Spinal cord (tissue), 9 donors: ENCODE measurements at regions not wholly inside any gene's neighbourhood (a gene's known extent, or its start where the extent isn't known, plus 50 kb on each side); places are given as distances from the start of the nearest gene placed in this dataset.
A peak's percentile ranks its signal among the peaks of the same experiment; 100 is the strongest.

Source experiments
- DNase-seq, 6 donors: peaks; one replicate each; pipeline versions ENCODE4 v3.0.0 to v3.0.0-alpha.2; 2013 to 2015; ENCODE audit warnings: low spot score in 6 of 6, low read depth in 4 of 6
- H3K27ac ChIP-seq: one replicate; pipeline ENCODE4 v1.5.1; 2013; ENCODE audit warnings: low read depth, low read length, control low read depth
- H3K27me3 ChIP-seq: one replicate; pipeline ENCODE4 v1.6.1; 2013; ENCODE audit warnings: low read length; ENCODE audit not compliant: control insufficient read depth, insufficient read depth
- H3K36me3 ChIP-seq: one replicate; pipeline ENCODE4 v1.6.1; 2013; ENCODE audit warnings: low read length; ENCODE audit not compliant: control insufficient read depth, insufficient read depth
- H3K4me1 ChIP-seq: one replicate; pipeline ENCODE4 v1.6.1; 2013; ENCODE audit warnings: low read length; ENCODE audit not compliant: control insufficient read depth, insufficient read depth
- H3K4me3 ChIP-seq: one replicate; pipeline ENCODE4 v1.5.1; 2013; ENCODE audit warnings: low read depth, low read length, control low read depth
- H3K9me3 ChIP-seq: one replicate; pipeline ENCODE4 v1.6.1; 2013; ENCODE audit warnings: low read length; ENCODE audit not compliant: control insufficient read depth, insufficient read depth
- WGBS: methylation state at CpG from one replicate; pipeline ENCODE4 v1.1.5; 2013; ENCODE audit warnings: missing lambda C conversion rate; ENCODE audit not compliant: insufficient coverage; 5-methylcytosine and 5-hydroxymethylcytosine counted together
- donor health status: healthy.

DNA sequence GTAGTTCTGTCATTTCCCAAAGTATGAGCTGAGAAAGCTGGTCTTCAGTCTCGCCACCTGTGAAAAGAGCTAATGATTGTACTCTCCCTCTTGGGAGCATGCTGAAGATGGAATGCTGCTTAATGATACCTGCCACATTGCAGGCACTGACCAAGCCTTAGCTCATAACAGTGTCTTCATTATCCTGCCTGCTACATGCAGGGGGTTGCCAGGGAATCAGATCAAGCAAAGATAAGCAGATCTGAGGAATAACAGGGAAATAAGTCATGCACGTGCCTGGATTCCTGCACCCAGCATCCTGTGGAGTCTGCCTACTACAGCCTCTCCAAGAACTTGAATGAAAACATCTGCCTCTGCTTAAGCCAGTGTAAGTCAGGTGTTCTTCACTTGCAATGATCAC lies 667.3 kb downstream of the NPHP4 start:
- WGBS, result 51% methylated on average over 2 of the region's 2 CpGs
- H3K27ac ChIP-seq, result no peak overlapping the region
- no peak for DNase-seq
- no peaks in the 10 kb centered on the region for H3K4me1 ChIP-seq
- no peaks in the 10 kb centered on the region for H3K36me3 ChIP-seq
- no peaks in the 10 kb centered on the region for H3K27me3 ChIP-seq
- no peaks in the 10 kb centered on the region for H3K9me3 ChIP-seq
- H3K4me3 ChIP-seq, result no peak overlapping the region

DNA sequence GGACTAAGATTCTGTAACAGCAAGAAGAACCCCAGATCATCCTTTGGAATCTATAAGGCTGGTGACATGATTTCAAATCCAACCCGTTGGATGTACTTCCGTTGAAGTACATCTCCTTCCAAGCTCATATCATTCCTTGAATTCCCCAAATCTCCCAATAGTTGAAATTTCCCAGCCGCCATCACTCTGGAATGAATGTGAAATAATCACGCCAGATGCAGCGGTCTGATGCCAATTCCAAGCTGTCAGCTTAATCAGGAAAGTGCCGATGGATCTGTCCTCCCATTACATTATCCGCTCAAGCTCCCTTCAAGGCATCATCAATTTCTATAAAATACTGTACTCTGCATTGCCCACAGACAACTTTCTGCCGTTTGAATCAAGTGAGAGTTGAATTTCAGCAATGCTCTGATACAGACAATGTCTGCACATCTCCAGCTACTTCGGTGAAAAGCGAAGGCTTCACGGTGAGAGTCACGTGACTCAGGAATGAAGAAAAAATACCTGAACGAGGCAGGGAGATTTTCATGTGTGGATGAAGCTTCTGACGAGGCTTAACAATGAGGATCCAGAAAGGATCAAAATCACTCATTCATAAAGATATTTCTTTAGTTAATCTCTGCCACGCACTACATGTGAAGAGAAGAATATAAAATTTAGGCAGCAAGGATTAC lies 663.9 kb downstream of the AJAP1 start:
- Histone ChIP-seq H3K4me3 (no peak overlapping the region), H3K9me3 (no peaks in the 10 kb centered on the region), H3K36me3 (no peaks in the 10 kb centered on the region), H3K4me1 (no peaks in the 10 kb centered on the region), H3K27ac (no peak overlapping the region), H3K27me3 (no peaks in the 10 kb centered on the region)
- WGBS, result 73% methylated on average over 7 of the region's 15 CpGs
- DNase-seq, result peak in 2 of 6 donors; percentile 24 to 77

DNA sequence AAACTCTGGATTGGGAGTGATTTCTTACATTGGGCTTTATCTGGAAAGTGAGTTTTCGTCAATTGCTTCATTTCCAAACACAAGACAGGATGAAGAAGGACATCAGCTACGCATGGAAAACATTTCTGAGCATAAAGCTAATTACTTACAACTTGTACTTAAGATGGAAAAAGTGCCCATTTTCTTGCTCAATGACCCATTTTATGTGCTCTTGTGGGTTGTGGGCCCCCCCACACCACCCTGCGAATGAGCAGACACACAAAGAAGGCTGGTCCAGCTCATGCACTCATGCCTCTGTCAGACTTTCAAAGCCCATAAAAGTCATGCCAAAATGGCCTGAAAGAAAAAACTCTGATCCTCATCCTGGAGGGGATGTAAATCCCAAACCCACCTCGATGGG lies 663.0 kb downstream of the AJAP1 start:
- no peak overlapping the region for H3K27ac ChIP-seq
- no peaks in the 10 kb centered on the region for H3K27me3 ChIP-seq
- no peak overlapping the region for H3K4me3 ChIP-seq
- H3K36me3 ChIP-seq, result no peaks in the 10 kb centered on the region
- H3K4me1 ChIP-seq, result peaks cover 6% of the 10 kb centered on the region
- peak in 1 of 6 donors; percentile 71 for DNase-seq
- WGBS, result 67% methylated on average over 1 of the region's 4 CpGs
- no peaks in the 10 kb centered on the region for H3K9me3 ChIP-seq

DNA sequence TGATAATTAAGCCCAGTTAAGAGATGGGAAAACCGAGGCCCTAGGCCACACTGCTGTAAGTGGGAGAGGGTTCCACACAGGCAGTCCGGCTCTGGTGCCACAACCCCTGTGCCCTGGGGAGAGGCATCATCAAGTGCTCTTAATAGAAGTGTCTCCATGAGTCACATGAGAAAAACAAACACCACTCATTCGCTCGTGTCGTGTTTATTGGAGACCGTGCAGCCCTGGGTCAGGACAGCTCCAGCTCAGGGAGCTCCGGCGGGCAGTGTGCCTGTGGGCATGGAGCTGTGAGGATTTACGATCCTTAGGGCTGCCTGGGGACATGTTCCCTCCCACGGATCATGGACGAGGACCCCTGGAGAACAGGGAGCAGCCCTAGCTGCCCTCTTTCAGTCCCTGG lies 658.5 kb downstream of the AJAP1 start:
- Histone ChIP-seq H3K27ac (no peak overlapping the region), H3K4me3 (no peak overlapping the region), H3K36me3 (no peaks in the 10 kb centered on the region), H3K9me3 (no peaks in the 10 kb centered on the region), H3K4me1 (peaks cover 20% of the 10 kb centered on the region), H3K27me3 (no peaks in the 10 kb centered on the region)
- DNase-seq, result no peak
- WGBS, result 59% methylated on average over 11 of the region's 11 CpGs

DNA sequence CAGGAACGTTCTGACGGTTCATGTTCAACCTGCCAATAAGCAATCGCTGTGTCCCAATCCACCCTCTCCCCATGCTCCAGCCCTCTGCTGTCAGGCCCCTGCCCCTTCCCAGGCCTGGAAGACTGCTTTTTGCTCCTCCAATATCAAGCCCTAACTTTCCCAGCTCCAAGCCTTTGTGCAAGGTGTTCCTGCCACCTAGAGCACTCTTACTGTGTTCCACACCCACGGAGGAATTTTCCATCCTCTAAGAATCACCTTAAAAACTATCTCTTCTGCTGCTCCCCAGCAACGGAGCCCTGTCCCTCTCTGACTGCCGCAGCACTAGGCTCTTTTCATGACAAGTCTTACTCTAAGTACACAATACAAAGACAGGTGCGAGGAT lies 657.9 kb downstream of the AJAP1 start:
- no peaks in the 10 kb centered on the region for H3K27me3 ChIP-seq
- H3K4me3 ChIP-seq, result no peak overlapping the region
- no peak overlapping the region for H3K27ac ChIP-seq
- H3K9me3 ChIP-seq, result no peaks in the 10 kb centered on the region
- H3K36me3 ChIP-seq, result no peaks in the 10 kb centered on the region
- DNase-seq, result peak in 1 of 6 donors; percentile 55
- whole genome bisulfite sequencing, result 62% methylated on average over 5 of the region's 7 CpGs
- H3K4me1 ChIP-seq, result peaks cover 20% of the 10 kb centered on the region

DNA sequence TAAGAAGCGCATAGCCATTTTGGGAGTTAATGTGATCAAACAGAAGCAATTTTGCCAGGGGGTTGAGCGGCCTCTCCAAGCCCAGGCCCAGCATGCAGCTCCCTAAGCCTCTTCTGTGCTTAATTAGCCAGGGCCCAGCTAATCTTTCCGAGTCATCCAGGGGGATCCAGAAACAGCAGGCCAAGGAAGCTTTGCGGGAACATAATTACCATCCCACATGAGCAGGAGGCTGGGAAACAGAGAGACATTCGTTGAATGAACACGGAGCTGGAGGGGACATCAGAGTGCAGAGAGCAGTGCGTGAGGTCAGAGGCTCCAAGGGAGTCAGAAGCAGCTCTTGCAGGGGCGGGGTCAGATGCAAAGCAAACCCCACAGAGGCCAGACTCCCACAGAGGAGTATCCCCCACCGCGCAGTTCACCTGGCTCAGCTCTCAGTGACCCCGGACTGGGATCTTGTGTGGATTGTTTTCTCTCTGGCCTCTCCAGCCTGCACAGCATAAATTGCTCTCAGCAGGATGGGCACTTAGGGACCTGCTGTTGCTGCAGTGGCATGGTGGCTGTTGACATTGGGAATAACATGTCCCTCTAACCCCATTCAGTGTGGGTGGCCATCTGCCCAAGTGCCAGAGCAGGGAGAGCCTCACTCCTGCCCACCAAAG lies 657.4 kb downstream of the AJAP1 start:
- DNase-seq, result peak in 2 of 6 donors; percentile 18 to 89
- WGBS, result 26% methylated on average over 10 of the region's 11 CpGs

DNA sequence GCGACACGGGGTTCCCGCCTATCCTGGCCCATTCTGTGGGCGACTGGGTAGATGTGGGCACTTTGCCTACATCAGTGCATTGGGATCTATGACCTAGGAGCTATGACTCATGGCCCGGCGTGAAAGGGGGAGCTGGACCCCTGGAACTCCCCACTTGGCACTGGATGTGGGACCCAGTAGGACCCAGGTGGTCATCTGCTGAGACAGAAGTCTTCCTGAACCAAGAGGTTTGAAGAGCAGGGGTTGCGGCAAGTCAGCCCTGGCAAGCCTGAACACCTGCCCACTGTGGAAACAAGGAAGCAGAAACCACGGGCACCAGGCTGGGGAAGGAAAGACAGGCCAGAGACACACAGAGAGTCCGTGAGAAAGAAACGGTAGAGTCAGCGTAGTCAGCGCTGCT lies 656.7 kb downstream of the AJAP1 start:
- Histone ChIP-seq H3K36me3 (no peaks in the 10 kb centered on the region), H3K27me3 (no peaks in the 10 kb centered on the region), H3K9me3 (no peaks in the 10 kb centered on the region), H3K4me1 (peaks cover 20% of the 10 kb centered on the region), H3K4me3 (no peak overlapping the region), H3K27ac (no peak overlapping the region)
- DNase-seq, result no peak
- 71% methylated on average over 10 of the region's 12 CpGs for WGBS

More for the DNA sequence above, 657.4 kb downstream of the AJAP1 start:
- Histone ChIP-seq H3K27me3 (no peaks in the 10 kb centered on the region), H3K27ac (no peak overlapping the region), H3K4me1 (peaks cover 20% of the 10 kb centered on the region), H3K36me3 (no peaks in the 10 kb centered on the region), H3K4me3 (no peak overlapping the region), H3K9me3 (no peaks in the 10 kb centered on the region)

DNA sequence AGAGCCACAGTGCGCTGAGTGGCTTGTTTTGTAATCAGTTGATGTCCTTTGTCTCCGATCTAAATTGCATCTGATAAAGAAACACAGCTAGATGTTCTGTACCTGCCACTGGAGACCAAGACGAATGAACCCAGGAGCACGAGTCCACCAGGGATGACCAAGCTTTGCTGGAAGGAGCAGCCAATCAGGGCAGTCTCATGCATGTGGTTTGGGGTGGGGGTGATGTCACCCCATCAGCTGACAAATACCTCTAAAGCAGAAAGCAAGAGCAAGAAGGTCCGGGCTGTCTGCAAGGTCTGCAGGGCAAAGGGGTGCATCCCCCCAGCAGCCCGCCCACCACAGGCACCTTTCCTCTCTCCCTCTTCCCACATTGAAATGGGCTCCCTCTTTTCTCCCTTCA lies 653.8 kb downstream of the AJAP1 start:
- Histone ChIP-seq H3K4me1 (peaks cover 20% of the 10 kb centered on the region), H3K27me3 (no peaks in the 10 kb centered on the region), H3K4me3 (no peak overlapping the region), H3K9me3 (no peaks in the 10 kb centered on the region), H3K36me3 (no peaks in the 10 kb centered on the region), H3K27ac (no peak overlapping the region)
- no peak for DNase-seq
- 78% methylated on average over 4 of the region's 6 CpGs for WGBS

DNA sequence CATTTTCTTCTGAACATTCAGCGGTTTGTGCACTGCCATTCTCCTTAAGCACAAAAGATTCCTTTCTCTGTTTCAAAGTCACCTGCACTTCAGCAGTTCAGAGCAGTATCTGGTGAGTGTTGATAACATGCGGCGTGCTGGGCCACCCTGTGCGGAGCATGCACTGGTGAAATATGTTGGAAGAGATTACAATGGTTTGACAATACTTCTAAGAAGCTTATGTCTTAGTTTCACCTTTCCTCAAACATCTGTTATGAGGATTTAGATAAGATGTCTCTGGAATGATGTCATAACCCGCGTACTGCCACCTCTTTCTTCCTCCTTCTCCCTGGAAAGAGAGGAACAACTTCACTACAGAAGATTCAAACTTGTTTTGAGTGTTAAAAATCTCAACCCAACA lies 650.3 kb downstream of the AJAP1 start:
- H3K27me3 ChIP-seq, result no peaks in the 10 kb centered on the region
- no peak overlapping the region for H3K27ac ChIP-seq
- WGBS, result 100% methylated on average over 2 of the region's 6 CpGs
- H3K4me1 ChIP-seq, result no peaks in the 10 kb centered on the region
- no peaks in the 10 kb centered on the region for H3K9me3 ChIP-seq
- no peak for DNase-seq
- H3K36me3 ChIP-seq, result no peaks in the 10 kb centered on the region
- no peak overlapping the region for H3K4me3 ChIP-seq

DNA sequence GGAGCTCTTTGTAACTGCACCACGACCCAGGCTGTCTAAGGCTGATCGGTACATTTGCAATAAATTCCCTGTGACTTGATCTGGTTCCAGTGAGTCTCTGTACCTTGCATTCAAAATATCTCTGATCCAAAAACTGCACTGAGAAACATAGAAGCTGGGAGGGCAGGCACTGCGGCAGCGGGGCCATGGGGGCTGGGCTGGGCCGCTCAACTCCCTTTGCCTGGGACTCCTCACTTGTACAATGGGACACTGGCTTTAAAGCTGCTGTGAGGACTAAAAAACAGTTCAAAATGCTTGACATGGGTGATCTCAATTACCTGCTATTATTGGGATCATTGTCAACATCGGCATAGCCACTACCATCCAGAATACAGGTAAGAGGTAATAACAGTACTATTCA lies 644.0 kb downstream of the AJAP1 start:
- no peak for DNase-seq
- Histone ChIP-seq H3K9me3 (no peaks in the 10 kb centered on the region), H3K27me3 (no peaks in the 10 kb centered on the region), H3K4me1 (peaks cover 34% of the 10 kb centered on the region), H3K4me3 (no peak overlapping the region), H3K27ac (no peak overlapping the region), H3K36me3 (no peaks in the 10 kb centered on the region)
- 88% methylated on average over 5 of the region's 6 CpGs for WGBS
